SH-SY5Y (cell line): ENCODE measurements at regions not wholly inside any gene's neighbourhood (a gene's known extent, or its start where the extent isn't known, plus 50 kb on each side); places are given as distances from the start of the nearest gene placed in this dataset.

Experiments
- GATA2 ChIP-seq: IDR thresholded peaks from 2 replicates; pipeline ENCODE4 v1.6.1; 2011; ENCODE audit warnings: mild to moderate bottlenecking, low read depth, low read length
- GATA3 ChIP-seq: IDR thresholded peaks from 2 replicates; pipeline ENCODE4 v1.6.1; 2011; ENCODE audit warnings: low read depth, mild to moderate bottlenecking, low read length, moderate library complexity

GRCh38 chr14:89040080-89040459 lies 215.6 kb downstream of the TTC8 start:
- TF ChIP-seq GATA2 (no peak), GATA3 (no peak)
